ENCODE measurements at regions not wholly inside any gene's neighbourhood (a gene's known extent, or its start where the extent isn't known, plus 50 kb on each side); places are given as distances from the start of the nearest gene placed in this dataset.

DNA sequence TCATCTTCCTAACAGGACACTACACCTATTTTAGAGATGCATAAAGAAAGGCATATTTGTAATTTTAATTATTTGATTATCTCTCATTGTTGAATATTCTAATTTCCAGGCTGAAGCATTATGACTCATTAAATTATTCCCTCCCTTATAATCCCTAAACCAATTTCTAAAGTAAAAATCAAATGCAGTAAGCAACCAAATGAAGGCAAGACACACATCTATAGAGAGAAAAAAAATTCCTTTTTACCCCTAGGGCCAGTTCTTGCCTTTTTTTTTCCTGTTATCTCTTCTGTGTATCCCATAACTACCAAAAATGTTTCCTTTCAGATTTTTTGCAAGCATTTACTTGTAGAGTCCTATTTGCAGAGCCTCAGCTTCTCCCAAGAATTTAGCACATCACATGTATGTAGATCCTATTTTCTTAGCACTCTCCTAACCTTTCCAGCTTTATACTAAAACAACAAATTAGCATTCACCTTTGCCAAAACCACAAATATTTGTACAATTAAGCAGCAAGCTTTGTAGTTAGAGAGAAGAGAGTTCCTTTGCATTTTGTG, 177.9 kb downstream of the SATB1 start:
- TF ChIP-seq, protein P1, sequence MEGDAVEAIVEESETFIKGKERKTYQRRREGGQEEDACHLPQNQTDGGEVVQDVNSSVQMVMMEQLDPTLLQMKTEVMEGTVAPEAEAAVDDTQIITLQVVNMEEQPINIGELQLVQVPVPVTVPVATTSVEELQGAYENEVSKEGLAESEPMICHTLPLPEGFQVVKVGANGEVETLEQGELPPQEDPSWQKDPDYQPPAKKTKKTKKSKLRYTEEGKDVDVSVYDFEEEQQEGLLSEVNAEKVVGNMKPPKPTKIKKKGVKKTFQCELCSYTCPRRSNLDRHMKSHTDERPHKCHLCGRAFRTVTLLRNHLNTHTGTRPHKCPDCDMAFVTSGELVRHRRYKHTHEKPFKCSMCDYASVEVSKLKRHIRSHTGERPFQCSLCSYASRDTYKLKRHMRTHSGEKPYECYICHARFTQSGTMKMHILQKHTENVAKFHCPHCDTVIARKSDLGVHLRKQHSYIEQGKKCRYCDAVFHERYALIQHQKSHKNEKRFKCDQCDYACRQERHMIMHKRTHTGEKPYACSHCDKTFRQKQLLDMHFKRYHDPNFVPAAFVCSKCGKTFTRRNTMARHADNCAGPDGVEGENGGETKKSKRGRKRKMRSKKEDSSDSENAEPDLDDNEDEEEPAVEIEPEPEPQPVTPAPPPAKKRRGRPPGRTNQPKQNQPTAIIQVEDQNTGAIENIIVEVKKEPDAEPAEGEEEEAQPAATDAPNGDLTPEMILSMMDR (IDR thresholded peaks at IDR 0.05), result no peak
- TF ChIP-seq, protein P2, sequence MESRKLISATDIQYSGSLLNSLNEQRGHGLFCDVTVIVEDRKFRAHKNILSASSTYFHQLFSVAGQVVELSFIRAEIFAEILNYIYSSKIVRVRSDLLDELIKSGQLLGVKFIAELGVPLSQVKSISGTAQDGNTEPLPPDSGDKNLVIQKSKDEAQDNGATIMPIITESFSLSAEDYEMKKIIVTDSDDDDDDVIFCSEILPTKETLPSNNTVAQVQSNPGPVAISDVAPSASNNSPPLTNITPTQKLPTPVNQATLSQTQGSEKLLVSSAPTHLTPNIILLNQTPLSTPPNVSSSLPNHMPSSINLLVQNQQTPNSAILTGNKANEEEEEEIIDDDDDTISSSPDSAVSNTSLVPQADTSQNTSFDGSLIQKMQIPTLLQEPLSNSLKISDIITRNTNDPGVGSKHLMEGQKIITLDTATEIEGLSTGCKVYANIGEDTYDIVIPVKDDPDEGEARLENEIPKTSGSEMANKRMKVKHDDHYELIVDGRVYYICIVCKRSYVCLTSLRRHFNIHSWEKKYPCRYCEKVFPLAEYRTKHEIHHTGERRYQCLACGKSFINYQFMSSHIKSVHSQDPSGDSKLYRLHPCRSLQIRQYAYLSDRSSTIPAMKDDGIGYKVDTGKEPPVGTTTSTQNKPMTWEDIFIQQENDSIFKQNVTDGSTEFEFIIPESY (IDR thresholded peaks at IDR 0.05; ENCODE audit: borderline replicate concordance, low read depth), result no peak
- no peak for TF ChIP-seq GABPA (IDR thresholded peaks at IDR 0.05; ENCODE audit: low read depth)
- no peak for TF ChIP-seq MAX (IDR thresholded peaks at IDR 0.05; ENCODE audit: low read depth)
- TF ChIP-seq POLR2AphosphoS5 (IDR thresholded peaks at IDR 0.05; ENCODE audit: low read depth, low read length), result no peak
- TF ChIP-seq YY1 (IDR thresholded peaks at IDR 0.05; ENCODE audit: low read depth), result no peak
- no peak for TF ChIP-seq MEF2A (IDR thresholded peaks at IDR 0.05; ENCODE audit: borderline replicate concordance, low read depth)
- no peak for TF ChIP-seq EP300 (IDR thresholded peaks at IDR 0.05; ENCODE audit: borderline replicate concordance in 1 of 2, low read depth in 1 of 2, low read length in 1 of 2)

All from SK-N-SH (cell line).